Suppressor macrophage (primary cell): ENCODE measurements at regions not wholly inside any gene's neighbourhood (a gene's known extent, or its start where the extent isn't known, plus 50 kb on each side); places are given as distances from the start of the nearest gene placed in this dataset.
A peak's percentile ranks its signal among the peaks of the same experiment; 100 is the strongest.

Experiments
- DNase-seq, 4 experiments: peaks; one replicate each; pipeline ENCODE4 v3.0.0-alpha.2; 2020 to 2022

DNA sequence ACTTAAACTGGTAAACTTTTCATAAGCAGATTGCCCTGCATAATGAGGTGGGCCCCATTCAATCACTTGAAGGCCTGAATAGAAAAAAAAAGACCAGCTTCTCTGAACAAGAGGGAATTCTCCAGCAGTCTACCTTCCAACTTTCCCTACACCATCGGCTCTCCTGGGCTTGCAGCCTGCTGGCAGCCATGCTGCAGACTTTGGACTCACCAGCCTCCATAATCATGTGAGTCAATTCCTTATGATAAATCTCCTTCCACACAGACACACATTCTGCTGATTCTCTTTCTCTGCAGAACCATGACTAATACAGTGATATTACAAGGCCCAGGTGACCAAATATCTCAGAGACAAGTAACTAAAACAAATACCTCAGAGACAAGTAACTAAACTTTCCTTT is 113.8 kb upstream of the WDR17 start:
- DNase-seq: no peak

DNA sequence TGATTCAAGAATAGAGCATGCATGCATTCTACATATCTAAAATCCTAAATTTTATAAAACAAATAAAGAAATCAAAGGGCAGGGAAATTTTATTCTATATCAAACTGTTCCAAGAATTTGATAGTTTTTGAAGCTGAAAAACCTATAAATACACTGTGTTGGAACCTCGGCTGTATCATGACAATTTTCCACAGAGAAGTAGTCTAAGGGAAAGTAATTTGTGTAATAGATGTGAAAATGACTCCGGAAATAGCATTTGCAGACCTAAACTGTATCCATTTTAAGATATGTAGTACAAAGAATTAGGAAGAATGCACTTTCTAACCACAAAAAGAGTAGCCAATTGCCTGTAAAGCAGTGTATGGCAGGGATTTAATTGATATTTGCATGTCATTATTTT is 112.5 kb upstream of the WDR17 start:
- DNase-seq: no peak

DNA sequence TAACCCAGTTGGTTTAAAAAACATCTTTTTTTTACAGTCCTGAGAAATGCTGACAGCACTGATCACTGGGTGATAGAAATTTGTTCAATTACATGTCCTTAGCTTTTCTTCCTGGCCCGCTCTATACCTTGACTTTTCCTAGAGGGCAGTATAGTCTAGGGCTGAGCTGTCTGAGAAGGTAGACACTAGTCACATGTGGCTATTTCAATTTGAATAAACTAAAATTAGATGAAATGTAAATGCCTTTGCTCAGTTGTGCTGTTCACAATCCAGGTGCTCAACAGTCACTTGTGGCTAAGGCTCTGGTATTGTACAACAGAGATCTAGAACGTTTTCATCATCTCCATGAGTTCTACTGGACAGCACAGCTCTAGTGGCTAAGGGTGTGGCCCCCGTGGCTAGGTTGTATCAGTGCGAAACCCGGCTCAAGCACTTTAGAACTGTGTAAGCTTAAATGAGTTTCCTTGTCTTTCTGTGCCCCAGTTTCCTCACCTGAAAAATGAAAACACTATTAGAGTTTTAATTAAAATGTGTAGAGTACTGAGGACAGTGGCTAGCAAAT is 111.6 kb upstream of the WDR17 start:
- peak in 2 of 4 experiments; percentile 3 to 6 for DNase-seq

DNA sequence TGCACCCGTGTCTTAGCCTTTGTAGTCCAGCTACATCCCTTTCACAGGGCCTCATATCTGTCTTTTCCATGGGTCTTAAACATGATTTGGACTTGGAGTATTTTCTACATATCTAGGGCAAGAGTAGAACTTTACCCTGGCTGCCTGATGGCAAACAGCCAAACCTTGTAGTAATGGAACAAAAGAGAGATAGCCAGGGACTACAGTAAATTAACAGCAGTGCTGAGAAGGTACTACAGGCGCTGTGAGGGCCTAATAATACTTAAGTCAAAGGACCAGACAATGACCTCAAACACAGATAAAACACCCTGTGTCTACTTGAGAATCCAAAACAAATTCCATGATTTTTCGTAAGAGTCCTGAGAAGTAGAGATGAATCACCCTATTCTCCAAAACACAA is 111.0 kb upstream of the WDR17 start:
- DNase-seq: no peak

DNA sequence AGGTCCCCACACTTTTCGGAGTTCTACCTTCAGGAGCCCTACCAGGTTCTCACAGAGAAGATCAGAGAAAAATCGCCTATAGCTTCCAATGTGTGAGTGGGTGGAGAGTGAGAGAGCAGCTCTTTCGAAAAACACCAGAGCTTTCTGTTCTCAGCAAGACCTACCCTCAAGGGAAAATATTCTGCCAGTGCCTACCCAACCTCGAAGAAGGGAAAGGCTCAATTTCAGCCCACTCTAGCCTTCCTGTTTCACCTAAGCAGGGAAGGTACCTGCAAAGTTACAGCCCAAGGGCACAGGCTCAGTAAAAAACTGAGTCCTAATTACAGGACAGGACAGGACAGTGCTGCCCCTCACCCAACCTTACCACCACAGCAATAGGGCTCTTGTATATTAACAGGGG is 104.0 kb upstream of the WDR17 start:
- no peak for DNase-seq

DNA sequence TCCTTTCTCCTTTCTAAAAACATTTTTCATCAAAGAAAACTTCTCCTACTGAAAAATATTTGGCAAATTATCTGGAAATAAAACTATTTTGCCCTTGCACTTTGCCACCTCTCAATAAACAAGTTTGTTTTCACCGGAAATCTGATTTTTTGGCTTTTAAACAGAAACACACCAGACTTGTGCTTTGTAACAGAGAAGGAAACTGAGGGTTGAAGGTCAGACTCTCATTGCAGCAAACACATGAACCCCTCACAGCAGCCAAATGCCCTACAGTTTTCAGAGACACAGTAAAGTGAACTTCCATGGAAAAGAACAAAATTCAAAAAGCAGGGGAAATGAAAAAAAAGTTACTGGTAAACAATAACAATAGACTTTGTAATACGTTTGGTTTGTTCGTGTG is 95.6 kb upstream of the WDR17 start:
- DNase-seq: no peak

DNA sequence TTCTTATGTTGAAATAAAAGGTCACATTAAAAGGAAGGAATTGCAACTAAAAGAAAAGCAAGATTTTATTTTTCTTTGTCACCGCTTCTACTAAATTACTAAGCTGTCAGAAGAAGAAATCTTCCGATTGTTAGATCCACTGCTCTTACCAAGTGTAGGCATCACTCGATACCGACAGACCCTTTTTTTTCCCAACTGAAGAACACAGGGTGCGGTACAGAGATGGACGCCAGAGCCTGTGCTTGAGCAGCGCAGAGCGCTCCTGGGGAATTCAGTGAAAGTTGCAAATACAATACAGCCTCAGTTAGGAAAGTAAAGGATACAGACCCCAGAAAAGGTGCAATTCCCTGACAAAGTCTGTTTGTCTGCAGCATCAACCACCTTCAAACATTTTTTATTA is 94.9 kb upstream of the WDR17 start:
- no peak for DNase-seq

DNA sequence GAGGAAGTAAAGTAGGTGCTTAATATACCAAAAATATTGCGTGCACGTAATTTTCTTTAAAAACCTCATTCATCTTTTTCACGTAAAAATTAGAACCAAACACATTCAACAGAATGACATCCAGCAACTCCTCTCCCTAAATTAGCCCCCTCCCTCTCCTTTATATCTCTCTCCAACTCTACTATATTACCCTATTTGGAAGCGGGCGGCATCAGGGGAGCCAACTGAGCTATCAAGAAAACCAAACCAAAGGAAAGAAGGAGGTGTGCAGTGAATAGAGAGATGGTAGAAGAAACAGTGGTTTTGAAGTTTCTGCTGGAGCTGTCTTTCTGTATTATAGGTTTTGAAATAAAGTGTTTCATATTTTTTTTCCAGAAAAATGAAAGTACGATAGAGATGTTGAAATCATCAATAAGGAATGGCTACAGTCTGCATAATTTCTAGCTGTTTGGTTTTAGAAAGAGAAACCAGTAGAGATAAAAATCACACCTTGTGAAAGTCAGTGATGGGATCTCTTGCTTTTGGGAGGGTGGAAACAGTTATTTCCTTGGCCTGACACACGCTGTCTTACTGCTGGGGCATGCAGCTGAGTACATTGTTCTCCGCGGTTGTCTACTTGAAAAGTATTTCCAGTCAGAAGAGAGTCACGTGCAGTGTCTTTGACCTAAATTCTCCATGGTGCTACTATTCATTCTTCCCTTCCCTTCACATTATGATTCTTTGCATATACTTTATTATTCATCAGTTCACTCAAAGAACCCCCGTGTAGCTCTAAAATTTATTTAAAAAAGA is 94.1 kb upstream of the WDR17 start:
- DNase-seq: peak in 1 of 4 experiments; percentile 2

DNA sequence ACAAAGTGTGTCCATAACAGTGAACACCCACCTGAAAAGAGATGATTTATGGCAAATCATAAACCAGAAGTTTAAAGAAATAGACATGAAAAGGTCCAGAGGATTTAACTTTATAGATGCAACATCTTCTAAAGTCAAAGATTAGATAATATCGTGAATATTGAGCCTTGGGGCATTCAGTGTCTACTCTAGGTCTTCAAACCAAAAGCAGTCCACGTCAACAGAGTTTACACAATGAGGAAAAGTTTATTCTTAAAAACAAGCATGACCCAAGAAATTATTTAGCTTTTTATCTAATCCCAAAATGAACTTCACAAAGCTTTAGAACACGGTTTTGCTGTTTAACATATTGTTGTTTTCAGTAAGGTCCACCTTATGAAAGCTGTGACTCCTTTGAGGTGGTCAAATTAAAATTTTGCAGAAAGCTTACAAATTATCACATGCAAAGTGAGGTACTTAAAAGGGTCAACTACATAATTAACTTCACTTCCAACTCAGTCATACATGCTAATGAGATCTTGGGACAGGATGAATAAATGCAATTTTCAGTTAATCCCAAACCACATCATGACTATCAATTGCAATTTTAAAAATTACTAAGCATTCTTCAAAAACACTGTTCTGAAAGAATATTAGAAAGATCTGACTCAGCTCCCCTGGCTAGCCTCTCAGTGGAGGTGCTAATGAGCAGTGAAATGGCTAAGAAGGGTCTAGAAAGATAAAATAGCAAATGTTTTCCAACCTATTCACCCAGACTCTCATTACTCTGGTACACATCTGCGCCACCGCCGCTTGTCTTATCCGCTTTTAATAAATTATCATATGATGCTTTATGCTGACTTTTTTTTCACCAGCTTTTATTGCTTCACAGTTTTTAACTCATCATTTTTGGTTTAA is 92.4 kb upstream of the WDR17 start:
- no peak for DNase-seq

DNA sequence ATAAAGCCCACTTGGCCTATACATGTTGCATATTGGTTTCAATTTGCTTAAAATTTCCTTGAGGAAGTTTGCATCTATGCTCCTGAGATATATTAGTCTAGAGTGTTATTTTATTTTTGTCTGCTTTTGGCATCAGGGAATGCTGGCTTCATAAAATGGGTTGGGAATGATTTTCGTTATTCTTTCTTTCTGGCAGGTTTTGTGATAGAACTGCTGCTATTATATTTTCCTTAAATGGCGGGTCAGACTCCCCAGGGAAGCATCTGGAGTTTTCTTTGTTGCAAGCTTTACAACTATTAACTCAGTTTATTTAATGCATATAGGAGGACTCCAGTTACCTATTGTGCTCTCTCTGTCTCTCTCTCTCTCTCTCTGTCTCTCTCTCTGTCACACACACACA is 82.0 kb upstream of the WDR17 start:
- DNase-seq: no peak

DNA sequence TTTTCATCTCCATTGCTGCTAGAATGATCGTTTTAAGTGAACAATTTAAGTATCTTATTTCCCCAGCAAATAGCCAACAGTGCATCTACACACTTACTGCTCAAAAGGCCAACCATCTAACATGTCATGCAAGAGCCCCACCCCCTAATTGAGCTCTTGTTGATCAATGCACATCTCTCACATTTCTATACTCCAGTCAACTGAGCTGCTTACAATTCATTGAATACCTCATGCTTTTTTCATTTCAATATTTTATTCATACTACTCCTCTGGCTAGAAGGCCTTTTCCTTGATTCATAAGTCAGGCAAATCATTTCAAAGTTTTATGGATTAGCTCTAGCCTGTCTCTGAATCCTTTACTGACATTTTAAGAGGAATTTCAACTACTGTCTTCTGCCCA is 79.0 kb upstream of the WDR17 start:
- DNase-seq: no peak

DNA sequence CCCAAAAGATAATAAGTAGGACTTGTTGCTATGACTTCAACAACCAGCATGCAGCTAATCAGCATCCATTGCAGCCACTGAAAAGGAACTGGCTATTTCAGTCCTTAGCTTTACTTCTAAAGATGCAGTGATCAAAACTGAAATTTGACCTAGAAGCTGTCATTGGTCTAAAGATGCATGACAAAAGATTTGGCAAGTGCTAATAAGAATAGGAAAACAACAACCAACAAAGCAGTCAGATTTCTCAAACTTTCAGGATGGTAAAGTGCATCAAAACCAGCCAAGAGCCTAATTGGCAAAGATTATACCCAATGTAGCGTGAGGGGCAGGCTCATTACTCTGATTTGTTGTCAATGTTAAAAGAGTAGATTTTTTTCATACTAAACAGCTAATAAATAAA is 77.1 kb upstream of the WDR17 start:
- DNase-seq: no peak

DNA sequence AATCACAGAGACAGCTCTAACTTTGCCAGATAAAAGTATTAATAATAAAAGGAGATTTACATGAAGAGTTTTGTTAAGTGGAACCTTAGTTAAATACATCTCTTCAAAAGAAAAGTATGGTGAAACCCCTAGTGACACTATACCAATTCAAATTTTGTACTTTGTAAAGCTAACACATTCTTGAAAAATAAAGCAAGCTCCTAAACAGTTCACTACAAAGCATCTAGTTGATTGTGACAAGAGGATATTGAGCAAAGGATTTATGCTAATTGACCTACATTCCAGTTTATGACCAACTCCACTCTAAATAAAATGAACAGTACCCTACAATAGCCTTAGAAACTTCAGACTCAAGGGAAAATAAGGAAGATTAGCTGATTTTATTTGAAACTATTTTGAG is 69.4 kb upstream of the WDR17 start:
- no peak for DNase-seq

DNA sequence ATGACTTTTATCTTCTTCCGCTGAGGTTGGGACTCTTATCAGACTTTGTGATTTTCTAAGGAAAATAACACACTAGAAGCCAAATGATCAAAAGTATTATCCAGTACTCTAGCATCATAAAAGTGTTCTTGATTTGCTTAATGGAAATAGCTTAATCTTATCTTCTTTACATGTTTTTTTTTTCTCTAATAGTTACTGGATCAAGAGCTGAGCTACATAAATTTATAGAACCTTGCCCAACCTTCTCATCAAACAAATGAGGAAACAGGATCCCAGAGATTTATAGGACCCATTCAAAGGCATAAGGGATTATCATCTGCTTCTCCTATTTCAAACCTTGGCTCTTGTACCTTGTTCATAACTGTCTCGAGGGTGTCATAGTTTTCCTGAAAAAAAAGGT is 68.3 kb upstream of the WDR17 start:
- no peak for DNase-seq

DNA sequence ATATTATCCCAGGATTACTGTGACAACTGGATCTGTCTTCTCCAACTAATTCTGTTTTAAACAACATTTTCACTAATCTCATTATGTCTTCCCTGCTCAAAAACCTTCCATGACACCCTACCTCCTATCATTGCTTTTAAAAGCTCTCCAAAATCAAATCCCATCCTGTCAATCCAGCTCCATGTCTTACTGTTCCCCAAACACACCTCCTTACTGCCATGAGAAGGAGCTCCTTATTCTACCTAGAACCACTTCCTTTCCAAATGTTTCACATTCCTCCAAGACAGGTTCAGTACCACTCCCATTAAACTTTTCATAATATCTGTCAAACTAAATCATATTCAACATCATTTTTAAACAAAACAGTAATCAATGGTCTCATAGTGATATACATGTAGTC is 66.9 kb upstream of the WDR17 start:
- DNase-seq: peak in 1 of 4 experiments; percentile 3

DNA sequence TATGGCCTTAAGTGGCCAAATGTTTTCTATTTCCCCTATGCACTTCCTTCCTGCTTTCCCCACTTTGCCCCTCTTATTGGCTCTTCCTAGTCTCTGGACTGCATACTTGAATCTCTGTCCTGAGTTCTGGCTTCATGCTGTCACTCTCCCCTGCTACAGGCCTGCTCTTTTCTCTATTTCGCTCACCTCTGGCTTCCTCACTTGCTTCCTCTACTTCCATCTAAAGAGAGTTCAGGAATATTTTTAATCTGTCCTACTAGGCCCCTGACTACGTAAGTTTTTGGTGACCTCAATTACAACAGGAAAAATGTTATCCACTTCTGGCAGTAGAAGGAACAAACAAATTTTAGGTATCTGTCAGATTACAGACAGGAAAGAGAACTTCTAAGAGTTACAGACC is 65.7 kb upstream of the WDR17 start:
- no peak for DNase-seq

DNA sequence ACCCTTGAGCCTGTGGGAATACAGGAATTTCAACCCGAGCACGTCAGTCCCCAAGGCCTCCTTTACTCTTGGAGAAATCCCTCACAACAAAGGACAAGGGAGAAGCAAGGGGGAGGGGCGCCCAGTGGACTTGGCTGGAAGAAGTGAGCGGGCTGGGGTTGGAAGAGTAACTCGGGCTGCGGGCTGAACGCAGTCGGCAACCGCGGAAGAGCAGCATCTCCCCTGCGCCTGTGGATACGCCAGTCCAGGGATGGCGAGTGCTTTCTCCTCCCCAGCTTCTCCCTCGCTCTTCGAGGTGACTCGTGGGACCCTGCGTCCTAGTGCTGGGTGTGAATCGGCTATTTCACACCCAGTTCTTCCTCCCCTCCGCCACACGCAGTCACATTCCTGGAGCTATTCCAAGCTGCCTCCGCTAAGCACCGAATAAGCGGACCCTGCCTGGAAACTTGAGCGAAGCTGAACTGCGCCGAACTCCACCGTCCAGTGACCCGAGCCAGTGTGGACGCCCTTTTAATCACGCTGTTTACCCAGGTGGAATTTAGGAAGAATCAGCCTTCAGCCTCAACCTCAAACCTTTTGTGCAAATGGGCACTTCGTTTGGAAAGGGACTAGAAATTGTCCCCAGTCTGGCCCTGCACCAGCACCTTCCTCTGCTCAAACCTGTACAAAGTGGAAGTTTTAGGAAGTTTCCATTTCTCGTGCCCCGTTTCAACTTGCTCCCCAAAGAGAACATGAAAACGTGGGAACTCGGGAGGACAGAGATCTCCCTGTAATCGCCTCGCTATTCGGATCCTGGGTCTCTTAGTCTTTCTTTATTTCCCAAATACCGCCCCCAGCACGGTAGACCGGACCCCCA is 64.3 kb upstream of the WDR17 start:
- DNase-seq: peak in 3 of 4 experiments; percentile 2 to 21 (median 11)

DNA sequence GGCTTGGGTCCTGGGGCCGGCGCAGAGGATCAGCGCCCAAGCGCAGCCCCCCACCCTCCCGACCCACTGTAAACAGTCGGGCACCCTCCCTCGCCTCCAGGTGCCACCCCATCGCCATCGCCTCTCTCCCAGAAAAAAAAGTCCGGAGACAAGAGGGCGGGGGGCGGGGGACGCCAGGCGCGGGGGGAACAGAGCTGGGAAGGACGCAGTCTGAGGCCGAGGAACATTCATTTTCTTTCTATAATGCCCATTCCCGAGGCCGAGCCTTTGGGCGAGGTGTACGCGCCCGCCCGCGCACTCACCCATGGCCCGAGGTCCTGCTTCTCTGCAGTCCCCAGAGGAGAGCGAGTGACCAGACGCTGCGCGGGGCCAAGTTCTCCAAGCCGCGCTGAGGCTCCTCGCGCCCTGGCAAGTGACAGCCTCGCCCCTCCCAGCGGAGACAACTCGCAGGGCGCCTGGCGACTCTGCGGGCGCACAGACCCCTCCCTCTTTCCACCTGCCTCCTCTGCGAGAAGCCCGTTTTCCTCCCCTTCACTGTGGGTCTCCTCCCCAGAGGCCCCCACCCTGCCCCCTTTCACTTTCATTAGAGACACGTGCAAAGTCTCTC is 63.5 kb upstream of the WDR17 start:
- DNase-seq: peak; percentile 4 to 64 (median 34)

DNA sequence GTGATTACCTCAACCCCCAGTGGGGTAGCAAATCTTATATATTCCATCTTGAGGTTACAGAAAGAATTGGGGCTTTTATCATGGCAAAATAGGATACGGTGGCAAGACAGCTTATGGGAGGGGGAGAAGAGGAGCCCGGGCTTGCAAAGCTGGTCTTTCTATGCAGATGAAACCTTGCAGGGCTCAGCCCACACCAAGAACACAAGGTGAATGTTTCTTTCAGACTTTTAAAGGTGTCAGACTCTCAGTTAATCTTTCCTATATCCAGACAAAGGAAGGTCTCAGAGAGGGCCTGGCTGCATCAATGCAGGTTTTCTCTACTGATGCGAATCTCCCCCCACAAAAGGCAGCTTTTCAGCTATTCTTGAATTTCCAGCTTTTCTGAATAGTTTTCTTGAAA is 59.9 kb upstream of the WDR17 start:
- no peak for DNase-seq

DNA sequence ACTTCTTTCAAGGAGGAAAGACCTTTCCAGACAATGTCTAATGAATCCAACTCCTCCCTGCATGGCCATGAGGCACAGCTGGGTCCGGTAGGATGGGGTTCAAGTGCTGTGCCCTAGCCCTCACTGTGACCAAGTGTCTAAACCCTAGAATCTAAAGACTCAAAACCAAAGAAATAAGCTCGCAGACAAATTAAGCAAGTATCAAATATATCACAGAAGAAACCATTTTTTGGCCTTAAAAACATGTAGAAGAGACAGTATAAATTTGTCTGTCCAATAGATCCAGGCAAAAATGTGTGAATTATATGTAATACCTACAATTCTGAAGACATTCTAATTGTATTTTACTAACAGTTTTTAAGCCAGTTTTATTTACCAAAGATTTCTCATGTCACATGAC is 56.4 kb upstream of the WDR17 start:
- DNase-seq: no peak

DNA sequence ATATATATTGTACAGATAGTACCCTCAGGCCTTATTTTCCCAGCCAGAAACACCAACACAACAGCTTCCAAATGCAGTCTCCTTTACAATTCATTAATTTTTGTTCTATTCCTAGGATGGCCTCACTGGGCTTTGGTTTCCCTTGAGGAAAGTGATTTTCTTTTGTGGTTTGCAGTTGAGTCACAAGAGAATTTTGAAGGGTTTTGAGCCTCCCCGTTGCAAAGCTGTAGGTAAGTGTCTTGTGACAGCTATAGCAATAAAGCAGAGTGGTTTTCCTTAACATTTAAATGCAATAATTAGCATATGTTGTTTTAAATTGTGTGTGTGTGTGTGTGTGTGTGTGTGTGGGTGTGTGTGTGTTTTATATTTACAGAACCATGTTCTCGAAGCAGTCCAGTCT is 54.1 kb upstream of the WDR17 start:
- no peak for DNase-seq
